D341Med (cell line): ENCODE measurements at regions not wholly inside any gene's neighbourhood (a gene's known extent, or its start where the extent isn't known, plus 50 kb on each side); places are given as distances from the start of the nearest gene placed in this dataset.
A peak's percentile ranks its signal among the peaks of the same experiment; 100 is the strongest.
"Not testable (repeated sequence)": the region's sequence is repeated elsewhere in the genome, so short reads cannot be mapped to it uniquely, and the experiment has no call there.

ENCODE experiments used
- DNase-seq: peaks from one replicate; pipeline ENCODE4 v3.0.0; 2012; ENCODE audit warnings: low spot score

DNA sequence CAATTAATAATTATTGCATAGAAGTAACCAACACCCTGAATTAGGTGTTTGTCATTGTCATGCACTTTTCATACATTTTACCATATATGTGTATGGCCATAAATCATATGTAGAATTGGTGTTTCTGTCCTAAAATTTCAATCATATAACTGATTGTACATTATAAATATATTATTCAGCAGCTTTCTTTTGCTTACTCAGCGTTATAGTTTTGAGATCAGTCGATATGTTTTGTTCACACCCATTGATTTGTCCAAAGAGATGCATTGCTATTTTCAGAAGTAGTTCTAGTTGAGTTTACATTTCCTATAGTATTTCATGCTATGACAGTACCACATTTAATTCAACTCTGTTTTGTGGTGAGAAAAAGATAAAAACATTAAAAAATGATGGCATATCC is 50.5 kb upstream of the PARP4 start:
- DNase-seq = no peak

DNA sequence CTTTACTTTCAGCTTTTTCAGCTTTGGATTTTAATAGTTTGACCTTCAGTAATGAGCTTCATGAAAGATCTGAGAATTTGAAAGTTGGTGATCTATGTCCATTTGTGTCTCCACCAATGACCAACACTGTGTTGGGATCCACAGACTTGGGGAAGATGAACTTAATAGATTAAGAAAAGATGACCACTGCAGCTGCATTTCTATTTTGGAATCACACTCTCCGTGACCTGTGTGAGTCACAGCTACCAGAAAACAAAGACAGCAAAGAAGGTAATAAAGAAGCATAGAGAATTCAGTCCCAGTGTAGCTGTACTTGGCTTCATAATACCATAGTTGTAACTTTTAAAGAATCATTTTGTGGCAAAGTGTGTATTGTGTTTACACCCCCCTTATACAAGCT is 51.4 kb upstream of the PARP4 start:
- DNase-seq = not testable (repeated sequence)

DNA sequence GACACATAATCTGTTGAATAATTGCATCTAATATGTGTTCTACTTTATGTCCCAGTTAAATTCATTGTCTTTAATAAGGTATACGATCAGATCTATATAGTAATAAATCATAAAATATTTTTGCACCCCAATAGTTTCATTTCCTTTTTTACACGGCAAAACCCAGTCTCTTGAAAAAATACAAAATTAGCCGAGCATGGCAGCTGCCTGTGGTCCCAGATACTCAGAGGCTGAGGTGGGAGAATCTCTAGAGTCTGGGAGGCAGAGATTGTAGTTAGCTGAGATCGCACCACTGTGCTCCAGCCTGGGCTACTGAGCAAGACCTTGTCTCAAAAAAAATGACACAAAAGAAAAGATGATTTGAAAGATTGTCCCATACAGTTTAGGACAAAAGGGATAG is 52.3 kb upstream of the PARP4 start:
- DNase-seq = no peak

DNA sequence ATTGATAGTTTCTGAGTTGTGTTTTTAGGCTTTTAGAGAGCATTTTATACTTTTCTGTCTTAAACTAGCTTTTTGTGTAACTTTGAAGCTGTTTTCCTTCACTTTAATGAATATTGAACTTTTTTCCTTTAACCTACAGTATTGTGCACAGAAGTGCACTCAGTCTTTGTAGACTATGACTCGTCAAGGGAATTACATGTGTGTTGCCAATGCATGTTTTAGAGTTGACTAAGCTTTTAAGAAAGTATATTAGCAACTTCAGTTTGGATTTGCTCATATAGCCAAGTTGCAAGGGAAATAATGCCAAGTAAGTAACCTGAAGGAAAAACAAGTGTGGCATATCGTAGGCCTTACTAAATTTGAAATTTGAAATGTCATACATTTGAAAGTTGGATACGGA is 55.0 kb upstream of the PARP4 start:
- DNase-seq = not testable (repeated sequence)

DNA sequence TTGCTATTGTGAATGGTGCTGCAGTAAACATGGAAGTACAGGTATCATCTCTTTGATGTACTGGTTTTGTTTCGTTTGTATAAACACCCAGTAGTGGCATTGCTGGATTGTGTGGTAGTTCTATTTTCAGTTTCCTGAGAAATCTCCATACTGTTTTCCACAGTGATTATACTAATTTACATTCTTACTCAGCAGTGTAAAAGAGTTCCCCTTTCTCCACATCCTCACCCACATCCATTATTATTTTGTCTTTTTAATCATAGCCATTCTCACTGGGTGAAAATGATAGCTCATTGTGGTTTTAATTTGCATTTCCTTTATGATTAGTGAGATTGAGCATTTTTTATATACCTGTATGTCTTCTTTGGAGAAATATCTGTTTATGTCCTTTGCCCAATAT is 62.3 kb upstream of the PARP4 start:
- DNase-seq = no peak

DNA sequence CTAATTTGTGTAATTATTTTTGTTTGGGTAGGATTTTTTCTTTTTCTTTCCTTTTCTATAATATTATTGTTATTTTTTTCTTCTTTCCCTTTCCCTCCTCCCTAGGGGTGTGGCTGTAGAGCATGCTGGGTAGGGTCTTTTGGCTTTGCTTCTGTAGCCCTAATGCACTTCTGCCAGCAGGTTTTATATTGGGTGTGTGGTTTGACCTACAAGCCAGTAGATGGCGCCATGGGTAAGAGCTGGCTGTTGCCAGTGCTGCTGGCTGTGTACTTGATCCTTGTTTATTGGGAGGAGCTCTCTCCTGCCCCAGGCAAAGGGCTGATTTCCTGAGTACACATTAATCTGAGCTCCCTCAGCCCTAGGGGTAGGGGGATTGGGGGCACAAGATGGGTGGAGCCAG is 67.7 kb upstream of the PARP4 start:
- DNase-seq = not testable (repeated sequence)

DNA sequence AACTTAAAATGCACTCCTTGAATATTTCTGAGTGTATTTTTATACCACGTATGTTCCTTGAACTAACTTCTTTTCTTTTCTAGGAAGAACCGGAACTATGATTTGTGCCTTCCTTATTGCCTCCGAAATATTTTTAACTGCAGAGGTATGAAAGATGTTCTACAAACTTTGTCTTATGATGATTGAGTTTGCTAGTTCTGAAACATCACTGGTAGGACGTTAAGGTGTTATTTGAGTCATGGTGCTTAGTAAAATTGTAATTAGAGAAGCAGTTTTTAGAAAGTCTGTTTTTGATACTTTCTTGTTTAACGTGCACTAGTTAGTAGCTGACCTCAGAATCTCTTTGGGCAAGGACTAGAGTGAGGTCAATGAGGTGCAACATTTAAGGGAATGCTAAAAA is 69.0 kb upstream of the PARP4 start:
- not testable (repeated sequence) for DNase-seq

DNA sequence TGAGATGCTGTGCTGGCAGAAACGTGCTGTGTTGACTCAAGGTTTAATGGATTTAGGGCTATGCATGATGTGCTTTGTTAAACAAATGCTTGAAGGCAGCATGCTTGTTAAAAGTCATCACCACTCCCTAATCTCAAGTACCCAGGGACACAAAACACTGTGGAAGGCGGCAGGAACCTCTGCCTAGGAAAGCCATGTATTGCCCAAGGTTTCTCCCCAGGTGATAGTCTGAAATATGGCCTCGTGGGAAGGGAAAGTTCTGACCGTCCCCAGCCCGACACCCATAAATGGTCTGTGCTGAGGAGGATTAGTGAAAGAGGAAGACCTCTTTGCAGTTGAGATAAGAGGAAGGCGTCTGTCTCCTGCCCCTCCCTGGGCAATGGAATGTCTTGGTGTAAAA is 79.1 kb upstream of the PARP4 start:
- not testable (repeated sequence) for DNase-seq

DNA sequence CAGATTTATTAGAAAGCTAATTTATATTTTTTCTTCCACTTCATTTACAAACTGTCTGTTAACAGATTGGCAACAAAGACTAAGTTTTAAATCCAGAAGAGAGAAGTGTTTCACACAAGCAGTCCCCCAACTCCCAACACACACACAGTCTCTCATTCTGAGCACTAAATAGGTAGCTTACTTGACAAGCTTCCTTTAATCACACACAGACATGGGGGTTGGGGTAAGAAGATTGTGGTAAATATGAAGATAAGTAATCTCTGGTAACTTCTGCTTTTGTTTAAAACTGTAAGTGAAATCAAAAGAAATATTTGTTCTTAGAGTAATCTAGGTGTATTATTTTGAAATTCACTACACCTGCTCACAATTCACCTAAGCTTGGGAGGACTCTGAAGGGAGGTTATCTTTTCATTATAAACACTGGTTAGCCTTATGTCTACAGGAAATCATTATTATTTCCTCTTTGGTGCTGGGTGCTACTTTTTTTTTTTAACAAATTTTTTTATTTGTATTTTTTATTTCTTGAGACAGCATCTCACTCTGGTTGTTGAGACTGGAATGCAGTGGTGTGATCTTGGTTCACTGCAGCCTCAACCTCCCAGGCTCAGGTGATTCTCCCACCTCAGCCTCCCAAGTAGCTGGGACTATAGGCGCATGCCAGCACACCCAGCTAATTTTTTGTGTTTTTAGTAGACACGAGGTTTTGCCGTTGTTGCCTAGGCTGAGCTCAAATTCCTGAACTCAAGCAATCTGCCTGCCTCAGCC is 82.1 kb upstream of the ATP12A start:
- not testable (repeated sequence) for DNase-seq

DNA sequence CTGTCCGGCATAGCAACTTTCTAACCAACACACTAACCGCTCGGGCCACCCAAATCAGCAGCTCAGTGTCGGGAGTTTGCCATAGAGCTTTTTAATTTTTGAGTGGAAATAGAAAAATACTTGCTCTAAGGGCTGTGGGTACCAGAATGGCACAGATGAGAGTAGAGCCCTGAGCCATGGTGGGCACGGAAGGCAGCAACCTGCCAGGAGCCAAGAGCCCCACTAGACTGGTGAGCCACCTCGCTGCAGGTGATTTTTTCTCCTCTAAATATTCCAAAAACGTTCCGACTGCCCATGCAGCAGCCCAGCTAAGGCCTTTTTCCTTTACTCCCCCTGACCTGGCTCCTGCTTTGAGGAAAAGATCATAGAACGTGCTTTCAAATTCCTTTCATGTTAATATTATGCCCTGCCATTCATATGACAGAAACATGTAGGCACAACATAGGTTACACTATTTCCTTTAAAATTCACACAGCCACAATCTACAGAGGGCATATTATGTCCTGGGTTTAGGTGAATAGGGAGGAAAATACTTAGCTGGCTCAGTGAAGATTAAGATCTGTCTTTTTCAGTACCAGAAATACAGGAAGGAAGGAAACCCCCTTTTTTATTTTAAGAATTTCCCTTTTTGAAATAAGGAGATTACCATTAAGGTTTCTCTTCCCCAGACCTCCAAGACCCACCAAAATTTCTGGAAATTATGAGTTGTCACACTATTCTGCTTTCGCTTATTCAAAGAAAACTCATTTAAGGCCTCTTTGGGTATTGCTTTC is 81.0 kb upstream of the ATP12A start:
- not testable (repeated sequence) for DNase-seq

DNA sequence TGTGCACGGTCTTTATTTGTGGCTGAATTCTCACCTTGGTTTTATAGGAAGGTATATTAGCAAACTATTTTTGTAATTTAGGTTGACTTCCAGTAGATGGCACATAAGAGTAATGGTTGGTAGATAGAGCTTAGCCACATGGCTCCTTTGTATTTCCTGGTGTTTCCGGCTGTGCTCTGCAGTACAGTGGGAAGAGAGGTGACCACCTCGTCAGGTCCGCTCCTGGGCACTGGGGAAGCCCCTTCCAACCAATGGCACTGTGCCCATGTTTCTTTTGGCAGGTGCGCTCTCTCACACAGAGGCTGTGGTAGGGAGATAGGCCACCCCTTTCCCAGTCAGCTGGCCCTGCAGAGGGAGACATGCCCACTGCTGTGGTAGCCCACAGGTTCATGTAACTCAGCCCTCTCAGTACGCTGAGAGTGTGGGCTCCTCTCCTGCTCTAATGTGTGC is 74.3 kb upstream of the ATP12A start:
- peak; percentile 30 for DNase-seq

DNA sequence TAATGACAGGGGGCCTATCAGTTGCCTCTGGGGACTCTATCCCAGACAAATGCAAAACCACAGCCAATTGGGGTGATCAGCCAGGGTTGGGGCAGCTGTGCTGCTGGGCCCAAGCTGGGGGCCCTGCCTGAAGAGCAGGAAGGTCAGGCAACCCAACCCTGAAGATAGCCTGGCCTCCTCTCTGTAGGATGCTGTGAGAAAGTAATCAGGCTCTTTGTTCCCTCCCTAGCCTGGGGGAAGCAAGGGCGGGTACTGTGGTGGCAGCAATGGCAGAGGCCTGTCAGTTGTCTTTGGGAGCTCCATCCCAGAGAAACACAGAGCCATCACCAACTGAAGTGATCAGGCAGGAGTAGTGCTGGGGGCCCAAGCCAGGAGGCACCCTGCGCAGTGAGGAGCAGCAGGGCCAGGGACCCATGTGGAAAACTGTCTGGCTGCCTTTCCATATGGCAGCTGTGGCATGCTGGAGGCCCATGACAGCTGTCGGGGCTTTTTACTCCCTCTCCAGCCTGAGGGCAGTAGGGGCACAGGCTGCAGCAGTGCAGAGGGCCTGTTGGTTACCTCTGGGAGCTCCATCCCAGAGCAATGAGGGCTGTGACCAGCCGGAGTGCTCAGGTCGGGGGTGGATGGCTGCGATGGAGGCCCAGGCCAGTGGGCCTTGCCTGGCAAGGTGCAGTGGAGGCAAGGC is 73.6 kb upstream of the ATP12A start:
- DNase-seq = peak; percentile 2

DNA sequence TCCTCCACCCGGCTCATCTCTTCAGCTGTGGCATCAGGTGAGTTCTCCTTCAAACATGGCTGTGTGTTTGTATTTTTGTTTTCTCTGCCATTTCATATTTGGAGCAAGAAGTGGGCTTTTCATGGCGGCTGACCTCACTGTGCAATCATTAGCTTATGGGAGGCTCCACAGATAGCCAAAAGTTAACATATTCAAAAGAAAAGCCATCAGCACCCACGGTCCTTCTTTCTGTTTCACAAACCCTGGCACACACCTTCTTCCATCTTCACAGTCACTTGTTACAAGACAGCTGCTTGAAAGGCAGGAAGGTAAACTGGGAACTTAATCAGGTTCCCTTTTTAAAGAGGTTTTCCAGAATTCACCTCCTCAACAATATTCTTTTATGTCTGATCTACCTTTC is 69.3 kb upstream of the ATP12A start:
- DNase-seq = no peak

DNA sequence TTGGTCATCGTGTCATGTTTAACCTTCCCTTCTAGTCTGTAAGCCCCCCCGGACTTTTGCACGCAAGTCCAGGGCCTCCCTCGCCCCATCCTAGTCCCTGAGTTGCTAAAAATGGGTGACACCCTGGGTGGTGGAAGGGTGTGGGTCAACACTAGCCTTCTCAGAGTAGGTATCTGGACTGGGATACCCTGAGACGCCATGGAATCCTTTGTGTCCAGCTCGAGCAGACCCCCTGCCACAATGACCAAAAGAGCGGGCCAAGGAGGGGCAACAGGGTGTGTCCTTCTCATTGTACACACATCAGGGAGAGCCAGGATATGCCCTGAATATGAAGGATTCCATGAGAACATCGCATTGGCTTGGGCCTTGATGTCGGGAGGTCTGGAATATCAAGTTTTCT is 67.5 kb upstream of the ATP12A start:
- DNase-seq = no peak

DNA sequence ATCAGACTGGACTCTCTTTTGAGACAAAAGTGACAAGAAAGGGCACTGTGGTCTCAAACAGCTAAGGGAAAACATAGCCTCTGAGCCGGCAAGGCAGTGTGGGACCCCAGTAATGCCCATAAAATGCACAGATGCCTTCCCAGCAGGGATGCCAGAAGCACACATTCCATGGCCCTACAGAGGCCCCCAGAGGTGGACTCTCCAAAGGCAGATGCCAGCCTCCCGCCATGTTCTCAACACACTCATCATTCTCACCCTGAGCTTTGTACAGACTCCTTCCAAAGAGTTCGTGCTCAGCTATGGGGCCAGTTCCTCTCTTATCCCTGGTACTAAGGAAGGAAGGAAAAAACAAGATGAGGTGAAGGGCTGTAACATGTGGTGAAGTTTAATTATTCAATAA is 67.1 kb upstream of the ATP12A start:
- peak; percentile 2 for DNase-seq

DNA sequence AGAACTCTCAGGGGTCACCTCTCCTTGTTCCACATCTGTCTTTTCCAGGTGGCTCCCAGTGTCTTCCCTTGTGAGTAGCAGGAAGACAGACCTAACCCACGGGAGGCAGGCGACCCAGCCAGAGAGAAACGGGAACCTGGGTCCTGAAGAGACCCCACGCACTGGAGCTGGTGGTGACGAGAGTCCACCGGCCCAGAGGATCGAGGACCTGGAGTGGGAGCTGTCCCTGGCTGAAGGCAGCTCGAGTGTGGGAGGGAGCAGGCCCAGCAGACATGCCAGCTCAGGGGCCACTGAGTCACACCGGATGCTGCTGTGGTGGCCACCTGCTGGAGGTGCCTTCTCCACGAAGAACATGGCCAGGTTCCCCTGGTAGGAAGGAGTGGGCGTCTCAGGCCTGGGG is 66.5 kb upstream of the ATP12A start:
- DNase-seq = peak; percentile 11

DNA sequence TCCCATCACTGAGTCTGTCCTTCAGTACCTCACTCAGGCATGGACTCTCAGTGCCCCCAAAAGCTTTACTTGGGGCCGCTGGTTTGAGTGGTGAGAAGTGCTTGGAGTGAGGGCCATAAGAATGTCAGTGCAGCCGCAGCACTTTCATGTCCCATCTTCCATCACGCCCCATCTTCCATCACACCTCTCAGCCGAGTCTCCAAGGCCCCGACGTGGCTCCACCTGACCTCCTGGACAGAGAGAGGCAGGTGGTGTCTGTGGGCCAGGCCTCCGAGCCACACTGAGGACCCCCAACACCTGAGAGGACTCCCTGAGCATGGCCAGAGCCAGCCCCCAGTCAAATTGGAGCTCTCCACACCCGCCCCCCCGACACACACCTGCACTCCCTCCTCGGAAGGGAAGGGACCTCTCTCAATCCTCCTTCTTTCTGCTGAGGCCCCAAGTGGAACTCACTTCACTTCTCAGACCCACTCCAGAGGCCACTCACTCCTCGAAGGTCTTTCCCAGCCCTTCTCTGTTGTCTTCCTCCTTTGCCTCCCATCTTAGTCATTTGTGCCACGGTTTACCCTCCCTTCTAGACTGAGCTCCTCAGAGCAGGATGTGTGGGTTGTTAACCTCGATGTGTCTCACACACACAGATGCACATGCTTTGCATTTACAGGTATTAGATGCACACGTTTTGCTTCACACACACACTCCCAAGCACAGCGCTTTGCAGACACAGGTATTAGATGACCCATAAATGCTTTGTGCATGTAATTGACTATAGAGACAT is 65.7 kb upstream of the ATP12A start:
- peak; percentile 6 for DNase-seq

DNA sequence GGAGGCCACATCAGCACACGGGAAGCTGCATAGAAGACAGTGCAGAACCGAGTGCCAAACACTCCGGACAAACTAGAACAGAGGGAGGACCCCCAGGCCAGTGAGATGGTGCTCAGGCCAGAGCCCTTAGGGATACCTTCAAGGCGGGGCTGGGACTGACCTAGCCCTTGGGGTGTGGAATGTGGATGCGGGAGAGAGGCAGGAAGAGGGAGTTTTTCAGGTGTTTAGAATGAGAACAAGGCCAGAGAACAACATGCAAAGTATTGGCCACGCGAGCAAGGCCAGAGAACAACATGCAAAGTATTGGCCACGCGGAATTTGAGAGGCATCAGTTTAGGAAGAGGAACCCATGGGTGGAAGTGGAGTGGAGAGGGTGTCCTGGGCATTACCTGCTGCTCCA is 65.1 kb upstream of the ATP12A start:
- DNase-seq = peak; percentile 6

DNA sequence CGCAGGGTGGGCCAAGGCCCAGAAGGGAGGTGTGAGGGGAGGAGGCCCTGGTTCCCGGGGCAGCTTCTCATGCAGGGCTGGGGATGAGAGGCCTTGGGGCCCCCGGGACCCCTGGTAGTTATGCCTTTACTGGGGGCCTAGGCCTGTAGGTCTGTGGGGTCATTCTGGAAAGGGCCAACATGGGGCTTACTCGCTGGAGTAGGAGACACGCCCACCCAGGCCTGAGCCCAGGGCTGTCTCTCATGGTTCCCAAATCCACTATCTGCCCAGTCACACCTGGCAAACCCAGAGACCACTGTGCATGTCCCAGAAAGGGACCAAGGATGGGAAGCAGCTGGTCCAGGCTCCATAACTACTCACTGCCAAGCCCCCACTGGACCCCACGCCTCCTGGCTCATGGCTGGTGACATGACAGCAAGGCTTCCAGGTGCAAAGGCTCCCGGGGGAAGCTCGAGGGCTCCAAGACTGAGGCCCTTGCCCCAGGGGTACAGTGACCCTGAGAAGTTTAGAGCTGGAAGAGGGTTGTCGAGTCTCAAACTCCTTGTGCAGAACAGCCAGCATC is 64.2 kb upstream of the ATP12A start:
- peak; percentile 9 for DNase-seq

DNA sequence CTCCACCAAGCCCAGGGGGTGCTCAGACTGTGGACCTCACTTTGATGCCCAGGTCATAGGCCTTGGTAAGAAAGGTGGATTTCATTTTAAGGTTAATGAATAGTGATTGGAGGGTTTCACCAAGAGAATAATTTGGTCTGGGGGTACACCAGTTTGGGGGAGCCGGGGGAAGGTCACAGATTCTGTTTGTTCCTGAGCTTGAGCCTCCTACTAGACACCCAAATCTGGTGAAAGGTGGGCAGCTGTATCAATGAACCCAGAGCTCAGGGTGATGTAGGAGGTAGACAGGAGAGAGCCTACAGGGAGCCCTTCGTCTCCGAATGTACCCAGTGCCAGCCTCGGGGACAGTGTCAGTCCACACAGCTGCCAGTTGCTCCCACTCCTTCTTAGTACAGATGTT is 63.7 kb upstream of the ATP12A start:
- peak; percentile 4 for DNase-seq

DNA sequence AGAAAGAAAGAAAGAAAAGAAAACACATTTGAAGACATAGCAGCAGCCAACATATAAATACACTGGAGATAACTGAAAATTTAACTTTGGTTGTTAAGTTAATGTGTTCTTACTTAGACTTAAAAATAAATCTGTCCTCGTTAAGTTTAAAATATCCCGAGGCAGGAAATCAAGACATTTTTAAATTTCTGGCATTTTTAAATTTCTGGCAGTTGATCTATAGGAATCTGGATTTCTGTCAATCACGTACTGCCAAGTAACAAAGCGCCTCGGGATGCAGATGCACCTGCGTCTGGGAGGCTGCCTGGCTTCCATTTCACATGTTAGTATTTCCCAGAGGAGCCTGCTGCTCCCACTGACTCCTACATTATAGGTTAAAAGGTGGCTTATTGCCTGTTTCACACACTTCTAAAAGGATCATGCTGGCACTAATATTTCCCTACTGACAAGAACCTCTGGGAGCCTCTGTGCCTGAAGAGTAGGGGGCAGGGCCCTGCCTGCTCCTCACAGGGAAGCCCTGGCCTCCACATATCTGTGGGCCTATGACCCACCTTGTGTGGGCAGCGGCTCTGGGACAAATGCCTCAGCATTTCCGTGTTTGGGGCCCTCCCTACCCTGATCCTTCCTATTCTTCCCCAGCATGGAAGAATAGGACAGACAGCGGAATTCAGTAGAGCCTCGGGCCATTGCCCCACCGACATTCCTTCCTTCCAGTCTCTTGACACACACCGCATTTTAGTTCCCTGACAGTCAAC is 62.8 kb upstream of the ATP12A start:
- peak; percentile 7 for DNase-seq
